Endothelial cell of umbilical vein (primary cell): ENCODE measurements at regions not wholly inside any gene's neighbourhood (a gene's known extent, or its start where the extent isn't known, plus 50 kb on each side); places are given as distances from the start of the nearest gene placed in this dataset.

Experiments
- BruUV-seq: library from RNA; stranded (reverse); fragments of 400-500 nt; replicated peaks from 2 replicates; lab custom pipeline; 2021; lab: Mats Ljungman, UMichigan
- CTCF ChIA-PET: fragments of 300-600, 350-600 bp; sonication (Branson Sonifier 250); formaldehyde crosslinking; loops from one replicate; lab custom pipeline; 2021; ENCODE audit warnings: antibody characterized with exemption, inconsistent platforms; lab: Charles Lee
- POLR2A ChIA-PET: fragments of 300-600, 350-600 bp; sonication (Branson Sonifier 250); formaldehyde crosslinking; loops from one replicate; lab custom pipeline; 2021; ENCODE audit warnings: antibody characterized with exemption, inconsistent platforms; lab: Charles Lee
- DNase-seq: peaks from one replicate; pipeline ENCODE4 v3.0.0-alpha.2; 2011; ENCODE audit warnings: low read depth, low spot score
- FAIRE-seq: peaks from 2 replicates; lab custom pipeline; 2011; peaks lifted over from hg19 to GRCh38; lab: Jason Lieb, UNC
- H2AFZ ChIP-seq: 2 replicates; pipeline ENCODE4 v1.6.0; 2012; ENCODE audit warnings: low read depth, low read length, control low read depth, inconsistent platforms
- H3K27ac ChIP-seq: 2 replicates; pipeline ENCODE4 v1.5.1; 2011; ENCODE audit warnings: low read depth, mild to moderate bottlenecking, control low read depth, low read length, moderate library complexity; ENCODE audit not compliant: insufficient read depth
- H3K27me3 ChIP-seq, 2 experiments: 2 replicates each; pipeline versions ENCODE4 v1.6.0 to v1.6.1; 2011; ENCODE audit warnings: low read length in 2 of 2, mixed read lengths in 1 of 2; ENCODE audit not compliant: control insufficient read depth in 2 of 2, insufficient read depth in 2 of 2
- H3K36me3 ChIP-seq, 2 experiments: 2 replicates in 1 of 2; 3 replicates in 1 of 2; pipeline ENCODE4 v1.5.1; 2011; ENCODE audit warnings: low read length in 2 of 2, mild to moderate bottlenecking in 1 of 2, moderate library complexity in 1 of 2; ENCODE audit not compliant: control insufficient read depth in 2 of 2, insufficient read depth in 2 of 2; ENCODE audit errors: extremely low read depth in 1 of 2
- H3K4me1 ChIP-seq: 3 replicates; pipeline ENCODE4 v1.5.1; 2011; ENCODE audit warnings: mild to moderate bottlenecking, low read length; ENCODE audit not compliant: control insufficient read depth, insufficient read depth; ENCODE audit errors: extremely low read depth
- H3K4me2 ChIP-seq: 2 replicates; pipeline ENCODE4 v1.6.1; 2011; ENCODE audit warnings: low read length, control low read depth, mixed read lengths; ENCODE audit not compliant: insufficient read depth
- H3K4me3 ChIP-seq, 3 experiments: fragments of 200-600 bp in 1 of 3; sonication (generic), shearing (Covaris generic) in 1 of 3; replicated peaks in 1 of 3; 2 replicates each; pipeline ENCODE4 v1.5.1; 2011 to 2016; ENCODE audit warnings: control low read depth in 3 of 3, low read length in 3 of 3, mild to moderate bottlenecking in 2 of 3, inconsistent platforms in 1 of 3, low read depth in 1 of 3, moderate library complexity in 1 of 3; ENCODE audit not compliant: insufficient read depth in 1 of 3
- H3K79me2 ChIP-seq: 2 replicates; pipeline ENCODE4 v1.6.0; 2012; ENCODE audit warnings: low read length, inconsistent platforms; ENCODE audit not compliant: control insufficient read depth, insufficient read depth
- H3K9ac ChIP-seq: replicated peaks from 2 replicates; pipeline ENCODE3; 2011; ENCODE audit warnings: low read length, control low read depth; ENCODE audit not compliant: insufficient read depth; ENCODE audit errors: extremely low read depth
- H3K9me1 ChIP-seq: replicated peaks from 3 replicates; pipeline ENCODE4 v1.6.0; 2011; ENCODE audit warnings: mild to moderate bottlenecking, low read length; ENCODE audit not compliant: control insufficient read depth, insufficient read depth; ENCODE audit errors: extremely low read depth
- H3K9me3 ChIP-seq: replicated peaks from 2 replicates; pipeline ENCODE4 v1.5.1; 2012; ENCODE audit warnings: low read length, inconsistent platforms; ENCODE audit not compliant: control insufficient read depth, insufficient read depth
- H4K20me1 ChIP-seq: replicated peaks from 2 replicates; pipeline ENCODE3; 2011; ENCODE audit warnings: mild to moderate bottlenecking, low read length; ENCODE audit not compliant: control insufficient read depth, insufficient read depth; ENCODE audit errors: extremely low read depth
- EZH2 ChIP-seq: IDR thresholded peaks from 2 replicates; pipeline ENCODE4 v1.6.1; 2012; ENCODE audit warnings: borderline replicate concordance, low read depth, mild to moderate bottlenecking, moderate library complexity, low read length, inconsistent platforms; ENCODE audit not compliant: severe bottlenecking
- FOS ChIP-seq: IDR thresholded peaks from 2 replicates; pipeline ENCODE4 v1.6.1; 2011; ENCODE audit warnings: mild to moderate bottlenecking, low read length, moderate library complexity, borderline replicate concordance; ENCODE audit not compliant: insufficient read depth
- JUN ChIP-seq: IDR thresholded peaks from 2 replicates; pipeline ENCODE4 v1.6.1; 2011; ENCODE audit warnings: borderline replicate concordance, low read depth; ENCODE audit not compliant: insufficient read length, insufficient read depth
- dilution Hi-C: fragments of 300-500 bp; cut with MboI; formaldehyde crosslinking; loops from one replicate; pipeline ENCODE4 v1.15.0; 2019; ENCODE audit warnings: low sequenced_read_pairs; ENCODE audit not compliant: extremely low pct_ligation_motif_present
- intact Hi-C: fragments of 100-400 bp; cut with micrococcal nuclease; formaldehyde crosslinking; loops from one replicate; pipeline ENCODE4 v1.10.0; 2022
- TF ChIP-seq, protein P1 (sequence below), 2 donors: IDR thresholded peaks; 1 replicate in 1 of 2; 2 replicates in 1 of 2; pipeline ENCODE4 v1.5.1; 2011; ENCODE audit warnings: low read length in 2 of 2, mild to moderate bottlenecking in 2 of 2, moderate library complexity in 2 of 2, control low read depth in 1 of 2, inconsistent platforms in 1 of 2, low read depth in 1 of 2; ENCODE audit not compliant: insufficient read depth in 1 of 2; ENCODE audit errors: extremely low read depth in 1 of 2
- TF ChIP-seq, protein P2 (sequence below): IDR thresholded peaks from 2 replicates; pipeline ENCODE4 v1.6.1; 2011; ENCODE audit not compliant: insufficient read depth, insufficient read length

DNA sequence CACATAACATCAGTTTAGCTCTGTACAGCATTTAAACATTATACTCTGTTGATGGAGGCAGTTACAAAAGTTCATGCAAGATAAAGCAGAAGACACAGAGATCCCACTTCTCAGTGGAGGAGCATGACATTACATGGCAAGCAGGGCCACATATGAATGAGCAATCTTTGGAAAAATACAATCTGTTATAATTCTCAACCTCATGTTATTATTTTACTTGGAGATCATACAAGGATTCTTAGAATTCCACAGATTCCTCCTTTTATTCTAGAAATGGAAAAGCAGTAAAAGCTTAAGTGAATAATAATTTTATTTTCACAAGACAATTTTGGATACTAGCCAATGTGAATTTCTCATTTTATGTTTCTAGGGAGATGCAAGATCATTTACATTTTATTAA is 66.6 kb downstream of the IFI44 start:
- DNase-seq = peak; percentile 55
- Histone ChIP-seq H3K27ac (no peak overlapping the region), H3K27me3 (no peaks in the 10 kb centered on the region), H3K4me1 (no peaks in the 10 kb centered on the region), H3K4me3 (no peak overlapping the region), H3K9me3 (no peaks in the 10 kb centered on the region), H3K9ac (no peak overlapping the region), H3K9me1 (no peaks in the 10 kb centered on the region), H4K20me1 (no peaks in the 10 kb centered on the region), H3K36me3 (no peaks in the 10 kb centered on the region), H2AFZ (no peak overlapping the region), H3K79me2 (no peaks in the 10 kb centered on the region), H3K4me2 (no peak overlapping the region)
- TF ChIP-seq, protein P1, sequence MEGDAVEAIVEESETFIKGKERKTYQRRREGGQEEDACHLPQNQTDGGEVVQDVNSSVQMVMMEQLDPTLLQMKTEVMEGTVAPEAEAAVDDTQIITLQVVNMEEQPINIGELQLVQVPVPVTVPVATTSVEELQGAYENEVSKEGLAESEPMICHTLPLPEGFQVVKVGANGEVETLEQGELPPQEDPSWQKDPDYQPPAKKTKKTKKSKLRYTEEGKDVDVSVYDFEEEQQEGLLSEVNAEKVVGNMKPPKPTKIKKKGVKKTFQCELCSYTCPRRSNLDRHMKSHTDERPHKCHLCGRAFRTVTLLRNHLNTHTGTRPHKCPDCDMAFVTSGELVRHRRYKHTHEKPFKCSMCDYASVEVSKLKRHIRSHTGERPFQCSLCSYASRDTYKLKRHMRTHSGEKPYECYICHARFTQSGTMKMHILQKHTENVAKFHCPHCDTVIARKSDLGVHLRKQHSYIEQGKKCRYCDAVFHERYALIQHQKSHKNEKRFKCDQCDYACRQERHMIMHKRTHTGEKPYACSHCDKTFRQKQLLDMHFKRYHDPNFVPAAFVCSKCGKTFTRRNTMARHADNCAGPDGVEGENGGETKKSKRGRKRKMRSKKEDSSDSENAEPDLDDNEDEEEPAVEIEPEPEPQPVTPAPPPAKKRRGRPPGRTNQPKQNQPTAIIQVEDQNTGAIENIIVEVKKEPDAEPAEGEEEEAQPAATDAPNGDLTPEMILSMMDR (IDR thresholded peaks at IDR 0.05; ENCODE audit: extremely low read depth in 1 of 2, insufficient read depth in 1 of 2, low read depth in 1 of 2, low read length in 2 of 2) = no peak
- CTCF ChIA-PET = interaction anchor here (1.1 kb wide), 1 partner anchor 11 kb away, joined by 3 read pairs; no protein-coding TSS in a partner anchor
- FAIRE-seq = no peak
- POLR2A ChIA-PET = no interaction called here
- intact Hi-C loops = loop anchor here (10.0 kb wide), 1 partner anchor 119 kb away; no protein-coding TSS in a partner anchor
- dilution Hi-C loops = no loop called here
- no TSS peak for BruUV-seq

DNA sequence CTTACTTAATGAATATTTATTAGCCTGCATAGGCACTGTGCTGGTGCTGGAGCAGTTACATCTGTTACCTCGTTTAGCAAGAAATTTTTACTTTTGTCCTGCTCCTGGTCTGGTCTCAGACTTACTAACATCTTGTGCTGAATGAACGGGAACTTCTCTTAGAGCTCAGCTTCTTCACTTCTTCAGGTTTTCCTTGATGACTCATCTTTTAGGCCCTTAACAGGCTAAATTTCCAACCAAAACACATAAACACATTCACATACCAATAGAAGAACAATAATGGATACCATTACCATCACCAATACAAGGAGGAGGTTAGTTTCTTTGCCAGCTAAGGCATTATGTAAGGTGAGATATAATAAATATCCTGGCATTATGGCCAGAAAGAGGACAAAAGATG is 68.9 kb downstream of the IFI44 start:
- CTCF ChIA-PET = no interaction called here
- no peaks in the 10 kb centered on the region for H3K9me3 ChIP-seq
- H3K36me3 ChIP-seq = no peaks in the 10 kb centered on the region
- peak overlapping the region; percentile 54 for H2AFZ ChIP-seq
- H3K9me1 ChIP-seq = no peaks in the 10 kb centered on the region
- FAIRE-seq (no peak), DNase-seq (peak; percentile 6)
- H4K20me1 ChIP-seq = no peaks in the 10 kb centered on the region
- H3K27me3 ChIP-seq = no peaks in the 10 kb centered on the region
- dilution Hi-C loops = no loop called here
- intact Hi-C loops = loop anchor here (10.0 kb wide), 1 partner anchor 116 kb away; no protein-coding TSS in a partner anchor
- BruUV-seq = no TSS peak
- H3K27ac ChIP-seq = no peak overlapping the region
- H3K4me3 ChIP-seq = no peak overlapping the region
- no peak overlapping the region for H3K9ac ChIP-seq
- TF ChIP-seq EZH2 = no peak
- TF ChIP-seq, protein P2, sequence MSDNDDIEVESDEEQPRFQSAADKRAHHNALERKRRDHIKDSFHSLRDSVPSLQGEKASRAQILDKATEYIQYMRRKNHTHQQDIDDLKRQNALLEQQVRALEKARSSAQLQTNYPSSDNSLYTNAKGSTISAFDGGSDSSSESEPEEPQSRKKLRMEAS = no peak
- TF ChIP-seq FOS = peak; percentile 10
- TF ChIP-seq JUN = peak; percentile 4
- no peaks in the 10 kb centered on the region for H3K79me2 ChIP-seq
- POLR2A ChIA-PET = no interaction called here
- no peaks in the 10 kb centered on the region for H3K4me1 ChIP-seq
- H3K4me2 ChIP-seq = no peak overlapping the region
